Erythroblast (primary cell): ENCODE measurements at regions not wholly inside any gene's neighbourhood (a gene's known extent, or its start where the extent isn't known, plus 50 kb on each side); places are given as distances from the start of the nearest gene placed in this dataset.

Source experiments
- GATA1 ChIP-seq: IDR thresholded peaks from 2 replicates; pipeline ENCODE4 v1.6.1; 2011; ENCODE audit warnings: low read depth, mild to moderate bottlenecking, control low read depth, low read length, moderate library complexity
- POLR2A ChIP-seq: IDR thresholded peaks from 2 replicates; pipeline ENCODE4 v1.6.1; 2011; ENCODE audit warnings: mild to moderate bottlenecking, low read length

DNA sequence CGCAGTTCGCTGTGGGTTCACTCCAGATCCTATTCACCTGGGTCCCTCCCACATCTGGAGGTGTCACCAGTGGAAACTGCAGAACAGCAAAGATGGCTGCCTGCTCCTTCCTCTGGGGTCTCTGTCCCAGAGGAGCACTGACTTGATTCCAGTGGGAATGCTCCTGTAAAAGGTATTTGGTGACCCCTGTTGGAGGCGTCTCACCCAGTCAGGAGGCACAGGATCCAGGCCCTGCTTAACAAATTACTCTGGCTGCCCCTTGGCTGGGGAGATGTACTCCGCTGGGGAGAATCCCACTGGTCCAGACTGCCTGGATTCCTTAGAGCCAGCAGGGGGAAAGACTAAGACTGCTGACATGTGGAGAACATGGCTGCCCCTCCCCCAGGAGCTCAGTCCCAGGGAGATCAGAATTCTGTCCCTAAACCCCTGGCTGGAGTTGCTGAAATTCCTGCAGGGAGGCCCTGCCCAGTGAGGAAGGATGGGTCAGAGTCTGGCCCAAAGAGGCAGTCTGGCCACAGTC, 483.0 kb downstream of the CBLN4 start:
- TF ChIP-seq POLR2A: no peak
- TF ChIP-seq GATA1: no peak
